NT2/D1 (cell line): ENCODE measurements at regions not wholly inside any gene's neighbourhood (a gene's known extent, or its start where the extent isn't known, plus 50 kb on each side); places are given as distances from the start of the nearest gene placed in this dataset.
"Not testable (repeated sequence)": the region's sequence is repeated elsewhere in the genome, so short reads cannot be mapped to it uniquely, and the experiment has no call there.

Source experiments
- DNase-seq: peaks from one replicate; pipeline ENCODE4 v3.0.0-alpha.2; 2011; ENCODE audit warnings: low read depth, low spot score
- H3K27me3 ChIP-seq: 2 replicates; pipeline ENCODE4 v1.6.0; 2011; ENCODE audit warnings: mild to moderate bottlenecking; ENCODE audit not compliant: insufficient read length, insufficient read depth
- H3K36me3 ChIP-seq: 2 replicates; pipeline ENCODE4 v1.6.1; 2011; ENCODE audit warnings: mild to moderate bottlenecking, low read length, mixed read lengths; ENCODE audit not compliant: insufficient read depth, insufficient read length
- H3K4me1 ChIP-seq: 2 replicates; pipeline ENCODE4 v1.5.1; 2011; ENCODE audit not compliant: insufficient read depth, insufficient read length
- H3K4me3 ChIP-seq: 2 replicates; pipeline ENCODE4 v1.5.1; 2011; ENCODE audit warnings: low read depth; ENCODE audit not compliant: insufficient read length
- H3K9ac ChIP-seq: 2 replicates; pipeline ENCODE4 v1.6.0; 2011; ENCODE audit warnings: low read depth; ENCODE audit not compliant: insufficient read length
- H3K9me3 ChIP-seq: 2 replicates; pipeline ENCODE4 v1.5.1; 2011; ENCODE audit warnings: mild to moderate bottlenecking, low read length; ENCODE audit not compliant: insufficient read depth
- SUZ12 ChIP-seq: IDR thresholded peaks from 2 replicates; pipeline ENCODE4 v1.6.1; 2011; ENCODE audit not compliant: insufficient read length, insufficient read depth; ENCODE audit errors: extremely low read depth
- YY1 ChIP-seq: IDR thresholded peaks from 2 replicates; pipeline ENCODE4 v1.6.1; 2011; ENCODE audit not compliant: insufficient read length, insufficient read depth
- ZNF274 ChIP-seq: IDR thresholded peaks from 2 replicates; pipeline ENCODE4 v1.6.1; 2011; ENCODE audit warnings: mild to moderate bottlenecking, low read depth, low read length

- TF ChIP-seq SUZ12 = no peak
- no peak for TF ChIP-seq YY1
- TF ChIP-seq ZNF274 = no peak
- Histone ChIP-seq H3K27me3 (no peaks in the 10 kb centered on the region), H3K4me1 (no peaks in the 10 kb centered on the region), H3K4me3 (no peak overlapping the region), H3K9me3 (no peaks in the 10 kb centered on the region), H3K9ac (no peak overlapping the region), H3K36me3 (no peaks in the 10 kb centered on the region)
- DNase-seq = no peak
Observed at GRCh38 chr3:177405191-177405672, 207.9 kb upstream of the TBL1XR1 start.

- Histone ChIP-seq H3K9ac (no peak overlapping the region), H3K27me3 (no peaks in the 10 kb centered on the region), H3K9me3 (peaks cover 8% of the 10 kb centered on the region), H3K36me3 (no peaks in the 10 kb centered on the region), H3K4me3 (no peak overlapping the region), H3K4me1 (no peaks in the 10 kb centered on the region)
- no peak for DNase-seq
- TF ChIP-seq SUZ12 = no peak
- TF ChIP-seq ZNF274 = no peak
- TF ChIP-seq YY1 = no peak
Observed at GRCh38 chr3:177410730-177411129, 213.4 kb upstream of the TBL1XR1 start.

DNA sequence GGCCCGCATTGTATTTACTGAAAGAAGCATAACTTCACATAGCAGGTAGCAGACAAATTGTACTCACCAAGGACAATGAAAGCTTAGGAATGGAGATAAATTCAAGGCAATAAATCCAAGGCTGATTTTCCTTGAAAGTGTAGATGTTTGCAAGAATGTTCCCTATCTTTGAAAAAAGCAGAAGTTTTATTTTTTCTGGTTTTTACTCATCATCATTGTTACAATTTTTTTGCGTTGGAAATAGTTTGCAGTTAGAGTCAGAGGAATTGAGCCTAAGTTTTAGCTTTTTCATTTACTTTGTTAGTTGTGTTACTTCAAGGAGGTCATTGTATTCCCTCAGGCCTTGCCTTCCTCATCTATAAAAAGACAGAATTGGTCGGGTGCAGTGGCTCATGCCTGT is 213.9 kb upstream of the TBL1XR1 start:
- no peaks in the 10 kb centered on the region for H3K36me3 ChIP-seq
- H3K4me1 ChIP-seq = no peaks in the 10 kb centered on the region
- H3K27me3 ChIP-seq = no peaks in the 10 kb centered on the region
- H3K9me3 ChIP-seq = peaks cover 8% of the 10 kb centered on the region
- no peak for TF ChIP-seq ZNF274
- TF ChIP-seq SUZ12 = no peak
- TF ChIP-seq YY1 = no peak
- H3K9ac ChIP-seq = no peak overlapping the region
- no peak overlapping the region for H3K4me3 ChIP-seq
- no peak for DNase-seq

DNA sequence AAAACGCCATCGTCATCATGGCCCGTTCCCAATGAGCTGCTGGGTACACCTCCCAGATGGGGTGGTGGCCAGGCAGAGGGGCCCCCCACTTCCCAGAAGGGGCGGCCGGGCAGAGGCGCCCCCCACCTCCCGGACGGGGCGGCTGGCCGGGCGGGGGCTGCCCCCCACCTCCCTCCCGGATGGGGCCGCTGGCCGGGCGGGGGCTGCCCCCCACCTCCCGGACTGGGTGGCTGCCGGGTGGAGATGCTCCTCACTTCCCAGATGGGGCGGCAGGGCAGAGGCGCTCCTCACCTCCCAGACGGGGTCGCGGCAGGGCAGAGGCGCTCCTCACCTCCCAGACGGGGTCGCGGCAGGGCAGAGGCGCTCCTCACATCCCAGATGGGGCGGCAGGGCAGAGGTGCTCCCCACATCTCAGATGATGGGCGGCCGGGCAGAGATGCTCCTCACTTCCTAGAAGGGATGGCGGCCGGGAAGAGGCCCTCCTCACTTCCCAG is 215.4 kb upstream of the TBL1XR1 start:
- not testable (repeated sequence) for H3K9ac ChIP-seq, H3K9me3 ChIP-seq, H3K4me3 ChIP-seq, H3K27me3 ChIP-seq, H3K4me1 ChIP-seq, H3K36me3 ChIP-seq, DNase-seq

DNA sequence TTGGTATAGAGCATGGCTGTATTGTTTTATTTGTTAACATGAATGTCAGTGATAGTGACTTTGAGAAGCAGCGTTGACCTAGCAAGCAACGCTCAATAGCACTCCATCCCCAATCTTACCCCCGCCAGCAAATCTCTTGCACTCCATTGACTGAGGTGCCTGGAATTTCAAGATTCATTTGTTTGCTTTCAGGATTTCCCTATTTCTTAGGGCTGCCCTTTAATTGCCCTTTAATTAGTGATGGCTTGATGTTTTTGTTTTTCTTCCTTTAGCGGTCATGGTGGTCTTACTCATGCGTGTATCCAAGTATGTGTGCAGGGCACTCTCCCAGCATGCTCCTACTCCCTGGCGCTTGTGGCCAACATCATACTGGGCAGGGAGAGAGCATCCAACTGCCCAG is 216.8 kb upstream of the TBL1XR1 start:
- Histone ChIP-seq H3K4me3 (no peak overlapping the region), H3K9ac (no peak overlapping the region), H3K36me3 (no peaks in the 10 kb centered on the region), H3K4me1 (no peaks in the 10 kb centered on the region), H3K27me3 (no peaks in the 10 kb centered on the region), H3K9me3 (peaks cover 8% of the 10 kb centered on the region)
- TF ChIP-seq YY1 (no peak), ZNF274 (no peak), SUZ12 (no peak)
- DNase-seq = no peak

DNA sequence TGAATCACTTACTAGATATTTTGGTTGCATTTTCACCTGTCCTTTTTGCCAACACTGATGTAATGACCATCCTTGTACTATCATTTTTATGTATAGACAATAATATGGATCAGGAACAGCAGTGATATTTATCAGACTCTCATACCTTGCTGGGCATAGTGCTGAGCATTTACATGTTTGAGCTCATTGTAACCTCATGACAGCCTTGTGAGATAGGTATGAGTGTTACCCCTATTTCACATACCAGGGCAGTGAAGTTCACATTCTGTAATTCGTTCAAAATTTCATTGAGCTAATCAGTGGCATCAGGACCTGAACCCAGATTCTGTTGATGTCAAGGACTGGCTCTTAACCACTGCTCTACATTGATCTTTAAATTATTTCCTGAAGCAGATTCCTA is 221.5 kb upstream of the TBL1XR1 start:
- Histone ChIP-seq H3K27me3 (no peaks in the 10 kb centered on the region), H3K4me1 (no peaks in the 10 kb centered on the region), H3K9me3 (peaks cover 7% of the 10 kb centered on the region), H3K4me3 (no peak overlapping the region), H3K9ac (no peak overlapping the region), H3K36me3 (no peaks in the 10 kb centered on the region)
- TF ChIP-seq YY1 (no peak), SUZ12 (no peak), ZNF274 (no peak)
- no peak for DNase-seq

DNA sequence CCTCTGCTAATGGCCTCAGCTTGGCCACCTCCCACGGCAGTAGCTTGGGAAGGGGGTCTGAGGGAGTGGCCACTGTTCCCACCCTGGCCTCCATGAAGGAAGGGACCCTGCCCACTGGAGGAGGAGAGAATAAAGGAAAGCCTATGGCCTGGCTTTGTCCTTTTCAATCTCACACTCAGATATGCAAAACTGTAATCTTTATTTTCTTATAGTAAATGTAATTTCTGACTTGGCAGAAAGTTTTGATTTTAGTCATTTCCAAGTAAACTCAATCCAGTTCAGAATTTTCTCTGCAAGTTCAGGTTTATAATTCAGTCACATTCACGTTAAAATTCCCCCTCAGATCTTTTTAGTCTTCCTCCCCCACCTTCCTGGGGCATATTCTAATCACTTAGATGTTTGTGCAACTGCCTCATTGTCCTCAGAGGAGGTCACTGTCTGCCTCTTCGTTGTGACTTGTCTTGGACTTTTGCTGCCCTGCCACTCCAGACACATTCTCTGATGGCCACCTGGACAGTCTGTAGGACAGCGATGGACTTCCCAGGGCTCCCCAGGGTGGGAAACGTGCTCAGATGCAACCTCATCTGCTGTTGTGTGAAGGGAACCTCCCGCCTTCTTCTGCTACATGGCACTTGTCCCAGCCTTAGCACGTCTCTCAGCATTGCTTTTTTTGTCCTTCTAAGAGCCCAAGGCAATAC is 222.8 kb upstream of the TBL1XR1 start:
- no peaks in the 10 kb centered on the region for H3K27me3 ChIP-seq
- no peak for DNase-seq
- no peaks in the 10 kb centered on the region for H3K9me3 ChIP-seq
- no peaks in the 10 kb centered on the region for H3K36me3 ChIP-seq
- H3K9ac ChIP-seq = no peak overlapping the region
- no peaks in the 10 kb centered on the region for H3K4me1 ChIP-seq
- no peak overlapping the region for H3K4me3 ChIP-seq
- TF ChIP-seq SUZ12 (no peak), YY1 (no peak), ZNF274 (no peak)
